ENCODE measurements at regions not wholly inside any gene's neighbourhood (a gene's known extent, or its start where the extent isn't known, plus 50 kb on each side); places are given as distances from the start of the nearest gene placed in this dataset.

GRCh38 chr15:95085056-95085455 lies 853.7 kb downstream of the MCTP2 start:
- no peak for DNase-seq (ENCODE audit: low spot score)

GRCh38 chr15:95086531-95087252 lies 855.3 kb downstream of the MCTP2 start:
- no peak for DNase-seq (ENCODE audit: low spot score)

GRCh38 chr15:95087253-95087609 lies 855.9 kb downstream of the MCTP2 start:
- no peak for DNase-seq (ENCODE audit: low spot score)

- DNase-seq (ENCODE audit: low spot score): no peak
Observed at GRCh38 chr15:95091444-95091843, 860.1 kb downstream of the MCTP2 start.

- DNase-seq (ENCODE audit: low spot score): no peak
Observed at GRCh38 chr15:95095250-95095649, 863.9 kb downstream of the MCTP2 start.

GRCh38 chr15:95096651-95097050 lies 865.3 kb downstream of the MCTP2 start:
- no peak for DNase-seq (ENCODE audit: low spot score)

- DNase-seq (ENCODE audit: low spot score): no peak
Observed at GRCh38 chr15:95097361-95097760, 866.0 kb downstream of the MCTP2 start.

GRCh38 chr15:95105229-95105628 lies 873.9 kb downstream of the MCTP2 start:
- no peak for DNase-seq (ENCODE audit: low spot score)

GRCh38 chr15:95106801-95107200 lies 875.4 kb downstream of the MCTP2 start:
- peak; percentile 2 for DNase-seq (ENCODE audit: low spot score)

GRCh38 chr15:95108673-95109072 lies 877.3 kb downstream of the MCTP2 start:
- DNase-seq (ENCODE audit: low spot score): no peak

- DNase-seq (ENCODE audit: low spot score): no peak
Observed at GRCh38 chr15:95111969-95112368, 880.6 kb downstream of the MCTP2 start.

GRCh38 chr15:95113041-95113440 lies 881.7 kb downstream of the MCTP2 start:
- no peak for DNase-seq (ENCODE audit: low spot score)

GRCh38 chr15:95119041-95119610 lies 887.8 kb downstream of the MCTP2 start:
- DNase-seq (ENCODE audit: low spot score): no peak

GRCh38 chr15:95120595-95120994 lies 889.2 kb downstream of the MCTP2 start:
- DNase-seq (ENCODE audit: low spot score): no peak

GRCh38 chr15:95121191-95121590 lies 889.8 kb downstream of the MCTP2 start:
- DNase-seq (ENCODE audit: low spot score): no peak

GRCh38 chr15:95125803-95126202 lies 894.4 kb downstream of the MCTP2 start:
- DNase-seq (ENCODE audit: low spot score): no peak

- DNase-seq (ENCODE audit: low spot score): no peak
Observed at GRCh38 chr15:95127356-95127755, 896.0 kb downstream of the MCTP2 start.

GRCh38 chr15:95129574-95129973 lies 898.2 kb downstream of the MCTP2 start:
- DNase-seq (ENCODE audit: low spot score): no peak

GRCh38 chr15:95131131-95131556 lies 899.8 kb downstream of the MCTP2 start:
- no peak for DNase-seq (ENCODE audit: low spot score)

- no peak for DNase-seq (ENCODE audit: low spot score)
Observed at GRCh38 chr15:95132774-95133173, 901.4 kb downstream of the MCTP2 start.

GRCh38 chr15:95134431-95135110 lies 903.2 kb downstream of the MCTP2 start:
- no peak for DNase-seq (ENCODE audit: low spot score)

GRCh38 chr15:95138604-95139270 lies 907.4 kb downstream of the MCTP2 start:
- DNase-seq (ENCODE audit: low spot score): no peak

GRCh38 chr15:95141486-95141885 lies 910.1 kb downstream of the MCTP2 start:
- DNase-seq (ENCODE audit: low spot score): no peak

Measured in globus pallidus (tissue), 1 donor.